ENCODE measurements at regions not wholly inside any gene's neighbourhood (a gene's known extent, or its start where the extent isn't known, plus 50 kb on each side); places are given as distances from the start of the nearest gene placed in this dataset.

DNA sequence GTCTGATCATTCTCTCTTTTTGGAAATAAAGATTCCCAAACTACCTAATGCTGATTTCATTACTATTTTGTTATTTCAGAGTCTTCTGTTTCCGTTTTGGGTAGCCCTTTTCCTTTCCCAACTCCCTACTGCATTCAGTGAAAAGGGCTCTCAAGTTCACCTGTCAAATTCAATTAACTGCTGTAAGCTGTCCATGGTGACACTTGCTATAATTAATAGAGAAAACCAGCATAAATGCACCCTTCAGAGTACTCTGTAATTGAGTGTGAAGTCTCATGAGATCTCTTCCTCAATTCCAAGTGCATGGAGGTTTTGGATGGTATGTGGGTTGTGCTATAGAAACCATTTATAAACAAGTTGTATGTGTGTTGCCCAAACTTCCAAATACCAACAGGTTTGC, 187.2 kb downstream of the RPL10L start (continued):
- TF ChIP-seq FOXA1 (IDR thresholded peaks at IDR 0.05; ENCODE audit: borderline replicate concordance) (no peak), FIP1L1 (IDR thresholded peaks at IDR 0.05; ENCODE audit: low read depth, low read length, poor library complexity, severe bottlenecking) (no peak), MED1 (CRISPR knock-in tag; IDR thresholded peaks at IDR 0.05; ENCODE audit: borderline replicate concordance) (no peak), THRAP3 (IDR thresholded peaks at IDR 0.05; ENCODE audit: borderline replicate concordance) (no peak), CBFB (CRISPR knock-in tag; IDR thresholded peaks at IDR 0.05) (no peak), PYGO2 (tag; IDR thresholded peaks at IDR 0.05) (no peak)
- TF ChIP-seq, protein P1, sequence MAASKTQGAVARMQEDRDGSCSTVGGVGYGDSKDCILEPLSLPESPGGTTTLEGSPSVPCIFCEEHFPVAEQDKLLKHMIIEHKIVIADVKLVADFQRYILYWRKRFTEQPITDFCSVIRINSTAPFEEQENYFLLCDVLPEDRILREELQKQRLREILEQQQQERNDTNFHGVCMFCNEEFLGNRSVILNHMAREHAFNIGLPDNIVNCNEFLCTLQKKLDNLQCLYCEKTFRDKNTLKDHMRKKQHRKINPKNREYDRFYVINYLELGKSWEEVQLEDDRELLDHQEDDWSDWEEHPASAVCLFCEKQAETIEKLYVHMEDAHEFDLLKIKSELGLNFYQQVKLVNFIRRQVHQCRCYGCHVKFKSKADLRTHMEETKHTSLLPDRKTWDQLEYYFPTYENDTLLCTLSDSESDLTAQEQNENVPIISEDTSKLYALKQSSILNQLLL (CRISPR knock-in tag; IDR thresholded peaks at IDR 0.05; ENCODE audit: borderline replicate concordance): no peak

DNA sequence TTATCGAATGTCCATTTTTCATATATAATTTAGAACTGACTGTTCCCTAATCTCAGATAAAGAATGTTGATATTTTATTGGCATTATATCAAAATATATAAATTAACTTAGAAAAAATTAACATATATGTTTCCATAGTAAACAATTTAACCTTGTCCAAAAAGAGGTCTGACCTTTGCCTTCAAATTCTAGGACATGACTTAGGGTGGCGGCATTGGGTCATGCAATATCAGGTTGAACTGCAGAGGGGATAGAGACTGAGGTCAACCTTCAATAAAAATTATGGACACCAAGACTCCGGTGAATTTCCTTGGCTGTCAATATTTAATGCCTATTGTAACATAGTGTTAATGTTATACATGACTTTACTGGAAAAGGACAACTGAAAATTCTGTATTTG, 199.8 kb downstream of the RPL10L start:
- Histone ChIP-seq H3K9ac (ENCODE audit: insufficient read depth in 1 of 2, low read depth in 2 of 2, low read length in 2 of 2) (no peak overlapping the region), H2AFZ (ENCODE audit: low read depth, low read length) (no peak overlapping the region), H4K20me1 (replicated peaks; ENCODE audit: control insufficient read depth, insufficient read depth, low read length) (no peaks in the 10 kb centered on the region), H3K79me2 (ENCODE audit: control insufficient read depth, insufficient read depth, low read length) (no peaks in the 10 kb centered on the region), H3K27ac (ENCODE audit: extremely low read depth, low read depth, low read length) (no peak overlapping the region), H3K27me3 (ENCODE audit: control insufficient read depth in 2 of 2, insufficient read depth in 2 of 2, low read length in 2 of 2) (no peaks in the 10 kb centered on the region), H3K4me2 (ENCODE audit: insufficient read depth, low read length) (no peak overlapping the region), H3K9me3 (replicated peaks; ENCODE audit: control insufficient read depth, insufficient read depth, low read depth, low read length) (no peaks in the 10 kb centered on the region), H3K36me3 (ENCODE audit: control insufficient read depth, insufficient read depth, low read length) (no peaks in the 10 kb centered on the region), H3K9me1 (ENCODE audit: control insufficient read depth, insufficient read depth, low read length) (no peaks in the 10 kb centered on the region), H3K4me3 (no peak overlapping the region), H3K4me1 (replicated peaks in 1 of 2; ENCODE audit: control insufficient read depth in 2 of 2, insufficient read depth in 2 of 2, low read length in 2 of 2) (no peaks in the 10 kb centered on the region)
- intact Hi-C loops (cut with micrococcal nuclease) (no loop called here), in situ Hi-C loops (cut with MboI) (no loop called here)
- ChIA-PET POLR2A (no interaction called here), CTCF (ENCODE audit: low intra/inter-chr PET ratio) (no interaction called here)
- BruUV-seq (replicated peaks): no TSS peak
- no peak for ATAC-seq
- FAIRE-seq: no peak
- no peak for DNase-seq (ENCODE audit: extremely low read depth in 1 of 4, low spot score in 3 of 4)
- WGBS (ENCODE audit: insufficient coverage, low coverage, missing lambda C conversion rate): 0% methylated on average over 3 of the region's 3 CpGs
- TF ChIP-seq ZNF124 (CRISPR knock-in tag; IDR thresholded peaks at IDR 0.05): no peak
- no peak for TF ChIP-seq PHF8 (IDR thresholded peaks at IDR 0.05; ENCODE audit: borderline replicate concordance, low read length)
- TF ChIP-seq GTF2F1 (IDR thresholded peaks at IDR 0.05; ENCODE audit: low read depth, low read length): no peak
- TF ChIP-seq, protein P2, sequence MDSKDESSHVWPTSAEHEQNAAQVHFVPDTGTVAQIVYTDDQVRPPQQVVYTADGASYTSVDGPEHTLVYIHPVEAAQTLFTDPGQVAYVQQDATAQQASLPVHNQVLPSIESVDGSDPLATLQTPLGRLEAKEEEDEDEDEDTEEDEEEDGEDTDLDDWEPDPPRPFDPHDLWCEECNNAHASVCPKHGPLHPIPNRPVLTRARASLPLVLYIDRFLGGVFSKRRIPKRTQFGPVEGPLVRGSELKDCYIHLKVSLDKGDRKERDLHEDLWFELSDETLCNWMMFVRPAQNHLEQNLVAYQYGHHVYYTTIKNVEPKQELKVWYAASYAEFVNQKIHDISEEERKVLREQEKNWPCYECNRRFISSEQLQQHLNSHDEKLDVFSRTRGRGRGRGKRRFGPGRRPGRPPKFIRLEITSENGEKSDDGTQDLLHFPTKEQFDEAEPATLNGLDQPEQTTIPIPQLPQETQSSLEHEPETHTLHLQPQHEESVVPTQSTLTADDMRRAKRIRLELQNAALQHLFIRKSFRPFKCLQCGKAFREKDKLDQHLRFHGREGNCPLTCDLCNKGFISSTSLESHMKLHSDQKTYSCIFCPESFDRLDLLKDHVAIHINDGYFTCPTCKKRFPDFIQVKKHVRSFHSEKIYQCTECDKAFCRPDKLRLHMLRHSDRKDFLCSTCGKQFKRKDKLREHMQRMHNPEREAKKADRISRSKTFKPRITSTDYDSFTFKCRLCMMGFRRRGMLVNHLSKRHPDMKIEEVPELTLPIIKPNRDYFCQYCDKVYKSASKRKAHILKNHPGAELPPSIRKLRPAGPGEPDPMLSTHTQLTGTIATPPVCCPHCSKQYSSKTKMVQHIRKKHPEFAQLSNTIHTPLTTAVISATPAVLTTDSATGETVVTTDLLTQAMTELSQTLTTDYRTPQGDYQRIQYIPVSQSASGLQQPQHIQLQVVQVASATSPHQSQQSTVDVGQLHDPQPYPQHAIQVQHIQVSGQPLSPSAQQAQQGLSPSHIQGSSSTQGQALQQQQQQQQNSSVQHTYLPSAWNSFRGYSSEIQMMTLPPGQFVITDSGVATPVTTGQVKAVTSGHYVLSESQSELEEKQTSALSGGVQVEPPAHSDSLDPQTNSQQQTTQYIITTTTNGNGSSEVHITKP (IDR thresholded peaks at IDR 0.05; ENCODE audit: partially characterized antibody): no peak
- no peak for TF ChIP-seq KLF16 (IDR thresholded peaks at IDR 0.05)
- TF ChIP-seq SIN3A (IDR thresholded peaks at IDR 0.05; ENCODE audit: borderline replicate concordance in 2 of 2, control insufficient read depth in 1 of 2, low read depth in 2 of 2, low read length in 2 of 2): no peak
- no peak for TF ChIP-seq SRF (CRISPR knock-in tag; IDR thresholded peaks at IDR 0.05)
- no peak for TF ChIP-seq ZNF431 (CRISPR knock-in tag; IDR thresholded peaks at IDR 0.05)
- no peak for TF ChIP-seq ZNF3 (CRISPR knock-in tag; IDR thresholded peaks at IDR 0.05)
- TF ChIP-seq ZZZ3 (IDR thresholded peaks at IDR 0.05): no peak
- TF ChIP-seq RCOR1 (IDR thresholded peaks at IDR 0.05; ENCODE audit: borderline replicate concordance in 1 of 2, low read depth in 2 of 2, low read length in 2 of 2): no peak

All from K562 (cell line).